Calu3 (cell line): ENCODE measurements at regions not wholly inside any gene's neighbourhood (a gene's known extent, or its start where the extent isn't known, plus 50 kb on each side); places are given as distances from the start of the nearest gene placed in this dataset.

Source experiments
- BruUV-seq: library from RNA; stranded (reverse); fragments of 400-500 nt; replicated peaks from 2 replicates; lab custom pipeline; 2021; lab: Mats Ljungman, UMichigan
- CTCF ChIA-PET: fragments of 300-600 bp; sonication (Branson Sonifier 250); formaldehyde crosslinking; loops from one replicate; lab custom pipeline; 2022; ENCODE audit warnings: antibody characterized with exemption; lab: Charles Lee
- DNase-seq: peaks from one replicate; pipeline ENCODE4 v3.0.0; 2022
- H3K27ac Mint-ChIP-seq: one replicate; pipeline ENCODE4 v1.8.0; 2022; ENCODE audit warnings: mixed read lengths; ENCODE audit not compliant: unreplicated experiment
- H3K27me3 Mint-ChIP-seq: one replicate; pipeline ENCODE4 v1.8.0; 2022; ENCODE audit warnings: mixed read lengths; ENCODE audit not compliant: unreplicated experiment
- H3K36me3 Mint-ChIP-seq: one replicate; pipeline ENCODE4 v1.8.0; 2022; ENCODE audit warnings: mild to moderate bottlenecking, moderate library complexity, mixed read lengths; ENCODE audit not compliant: insufficient read depth, unreplicated experiment
- H3K4me1 Mint-ChIP-seq: one replicate; pipeline ENCODE4 v1.8.0; 2022; ENCODE audit warnings: mild to moderate bottlenecking, low read depth, mixed read lengths; ENCODE audit not compliant: unreplicated experiment
- H3K4me3 Mint-ChIP-seq: one replicate; pipeline ENCODE4 v1.8.0; 2022; ENCODE audit warnings: mild to moderate bottlenecking, low read depth, moderate library complexity, mixed read lengths; ENCODE audit not compliant: unreplicated experiment
- H3K9me3 Mint-ChIP-seq: one replicate; pipeline ENCODE4 v1.8.0; 2022; ENCODE audit warnings: low read depth, mixed read lengths; ENCODE audit not compliant: unreplicated experiment
- CTCF ChIP-seq: fragments of 200-600 bp; IDR thresholded peaks from one replicate; pipeline ENCODE4 v1.8.0; 2022; ENCODE audit warnings: antibody characterized with exemption; ENCODE audit not compliant: unreplicated experiment
- intact Hi-C: fragments of 100-400 bp; cut with micrococcal nuclease; formaldehyde crosslinking; loops from one replicate; pipeline ENCODE4 v1.10.0; 2022; ENCODE audit not compliant: unreplicated experiment

- BruUV-seq: no TSS peak
- no peaks in the 10 kb centered on the region for H3K36me3 Mint-ChIP-seq
- no peak overlapping the region for H3K4me3 Mint-ChIP-seq
- CTCF ChIA-PET: no interaction called here
- H3K27me3 Mint-ChIP-seq: peaks cover 9% of the 10 kb centered on the region
- no peak overlapping the region for H3K27ac Mint-ChIP-seq
- peaks cover 20% of the 10 kb centered on the region for H3K4me1 Mint-ChIP-seq
- no peak for TF ChIP-seq CTCF
- intact Hi-C loops: no loop called here
- no peak for DNase-seq
- H3K9me3 Mint-ChIP-seq: peaks cover 8% of the 10 kb centered on the region
Observed at GRCh38 chrX:116010939-116011338, 159.6 kb upstream of the AGTR2 start.

GRCh38 chrX:116031331-116031730, 139.2 kb upstream of the AGTR2 start:
- no peaks in the 10 kb centered on the region for H3K4me1 Mint-ChIP-seq
- BruUV-seq: no TSS peak
- no peaks in the 10 kb centered on the region for H3K36me3 Mint-ChIP-seq
- no peak overlapping the region for H3K27ac Mint-ChIP-seq
- H3K4me3 Mint-ChIP-seq: no peak overlapping the region
- TF ChIP-seq CTCF: no peak
- CTCF ChIA-PET: no interaction called here
- H3K9me3 Mint-ChIP-seq: peaks cover 7% of the 10 kb centered on the region
- H3K27me3 Mint-ChIP-seq: no peaks in the 10 kb centered on the region
- DNase-seq: no peak
- intact Hi-C loops: no loop called here
